GM12864 (cell line): ENCODE measurements at regions not wholly inside any gene's neighbourhood (a gene's known extent, or its start where the extent isn't known, plus 50 kb on each side); places are given as distances from the start of the nearest gene placed in this dataset.

ENCODE experiments used
- DNase-seq: peaks from one replicate; pipeline ENCODE4 v3.0.0-alpha.2; 2011; ENCODE audit warnings: low read depth
- H3K4me3 ChIP-seq: 2 replicates; pipeline ENCODE4 v1.5.1; 2011; ENCODE audit warnings: mild to moderate bottlenecking, low read depth, low read length, control low read depth
- CTCF ChIP-seq: IDR thresholded peaks from 2 replicates; pipeline ENCODE4 v1.5.1; 2011; ENCODE audit warnings: low read depth, mild to moderate bottlenecking, moderate library complexity, low read length, control low read depth, inconsistent platforms; ENCODE audit errors: missing control alignments

- DNase-seq = no peak
- no peak for TF ChIP-seq CTCF
- H3K4me3 ChIP-seq = no peak overlapping the region
These were observed 218.2 kb downstream of the NDUFA10 start for GRCh38 chr2:239806758-239807434.

- DNase-seq = no peak
These were observed 218.9 kb downstream of the NDUFA10 start for GRCh38 chr2:239806276-239806675.

GRCh38 chr2:239805414-239805813, 219.7 kb downstream of the NDUFA10 start:
- H3K4me3 ChIP-seq = no peak overlapping the region
- no peak for DNase-seq
- TF ChIP-seq CTCF = no peak

More at GRCh38 chr2:239806276-239806675, 218.9 kb downstream of the NDUFA10 start:
- H3K4me3 ChIP-seq = no peak overlapping the region
- no peak for TF ChIP-seq CTCF

GRCh38 chr2:239805043-239805329, 220.2 kb downstream of the NDUFA10 start:
- H3K4me3 ChIP-seq = no peak overlapping the region
- DNase-seq = no peak
- no peak for TF ChIP-seq CTCF

GRCh38 chr2:239804161-239805042, 220.7 kb downstream of the NDUFA10 start:
- no peak for TF ChIP-seq CTCF
- no peak overlapping the region for H3K4me3 ChIP-seq
- DNase-seq = no peak

GRCh38 chr2:239803766-239804115, 221.4 kb downstream of the NDUFA10 start:
- no peak for TF ChIP-seq CTCF
- no peak overlapping the region for H3K4me3 ChIP-seq
- no peak for DNase-seq
